ENCODE measurements at regions not wholly inside any gene's neighbourhood (a gene's known extent, or its start where the extent isn't known, plus 50 kb on each side); places are given as distances from the start of the nearest gene placed in this dataset.

DNA sequence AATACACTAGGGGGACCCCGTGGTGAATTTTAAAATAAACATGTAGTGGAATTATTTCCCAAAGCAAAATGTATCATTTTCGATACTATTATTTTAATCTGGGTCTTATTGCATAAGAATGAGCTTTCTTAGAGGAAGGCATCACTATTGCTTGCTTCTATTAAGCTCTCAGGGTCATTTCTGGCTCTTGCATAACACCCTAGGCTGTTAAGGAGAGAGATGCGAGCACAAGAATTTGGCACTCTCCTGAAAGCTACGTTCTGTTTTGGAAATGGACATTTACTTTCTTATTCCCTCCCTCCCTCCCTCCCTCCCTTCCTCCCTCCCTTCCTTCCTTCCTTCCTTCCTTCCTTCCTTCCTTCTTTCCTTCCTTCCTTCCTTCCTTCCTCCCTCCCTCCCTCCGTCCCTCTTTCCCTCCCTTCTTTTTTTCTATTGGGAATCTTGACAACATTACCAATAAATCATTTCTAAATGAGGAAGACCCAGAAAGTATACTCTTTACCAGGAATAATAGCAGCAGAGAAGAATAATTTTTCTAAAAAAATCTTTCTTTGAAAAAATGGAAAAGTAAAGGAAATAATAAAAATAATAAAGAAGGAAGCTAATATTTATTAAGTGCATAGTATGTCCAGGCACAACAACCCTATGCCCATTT is 83.6 kb upstream of the BDNF start:
- no peak for FAIRE-seq
- DNase-seq (ENCODE audit: insufficient read length, low spot score): no peak

- DNase-seq (ENCODE audit: insufficient read length, low spot score) (peak; percentile 22), FAIRE-seq (no peak)
These were observed 76.8 kb upstream of the BDNF start for GRCh38 chr11:27777033-27777432.

GRCh38 chr11:27773884-27774283 is 73.6 kb upstream of the BDNF start:
- FAIRE-seq (no peak), DNase-seq (ENCODE audit: insufficient read length, low spot score) (no peak)

DNA sequence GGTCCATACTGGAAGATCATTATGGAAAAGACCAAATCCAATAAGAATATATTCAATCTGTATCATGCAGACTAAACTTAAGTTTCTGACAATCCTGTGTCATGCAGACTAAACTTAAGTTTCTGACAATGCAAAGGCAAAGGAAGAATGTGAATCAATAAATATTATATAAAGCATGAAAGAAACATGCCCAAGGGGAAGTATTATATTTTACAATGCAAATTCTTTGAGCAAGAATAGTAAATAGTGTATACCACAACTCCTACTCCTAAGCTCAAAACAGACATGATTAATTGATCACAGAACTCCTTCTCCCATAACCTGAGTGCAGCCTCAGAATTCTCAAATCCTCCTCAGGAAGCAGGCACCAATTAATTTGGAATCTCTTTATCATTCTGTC is 71.3 kb upstream of the BDNF start:
- DNase-seq (ENCODE audit: insufficient read length, low spot score): no peak

GRCh38 chr11:27770576-27770975 is 70.3 kb upstream of the BDNF start:
- DNase-seq (ENCODE audit: insufficient read length, low spot score) (peak; percentile 11), FAIRE-seq (peak; percentile 40)

More for the DNA sequence above, 71.3 kb upstream of the BDNF start:
- FAIRE-seq: no peak

DNA sequence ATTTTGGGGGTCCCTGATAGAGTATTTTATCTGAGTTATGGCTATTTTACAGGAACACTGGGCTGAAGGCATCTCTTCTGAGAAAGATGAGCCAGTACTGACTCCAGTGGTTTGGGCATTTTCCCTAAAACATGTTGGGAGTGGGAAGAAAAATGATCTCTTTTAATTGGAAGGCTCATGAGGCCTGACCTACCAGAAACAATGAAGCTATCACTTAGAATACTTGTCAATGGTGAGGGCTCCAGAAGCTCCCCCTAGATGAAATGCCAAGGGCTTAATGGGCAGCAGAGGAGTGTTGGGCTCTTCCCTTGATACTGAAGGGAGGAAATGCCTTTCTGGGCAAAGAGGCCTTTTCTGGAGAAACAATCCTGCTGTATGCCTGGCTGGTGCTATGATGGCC is 63.5 kb upstream of the BDNF start:
- DNase-seq (ENCODE audit: insufficient read length, low spot score) (no peak), FAIRE-seq (no peak)

GRCh38 chr11:27761356-27761755 is 61.1 kb upstream of the BDNF start:
- no peak for FAIRE-seq
- DNase-seq (ENCODE audit: insufficient read length, low spot score): no peak

DNA sequence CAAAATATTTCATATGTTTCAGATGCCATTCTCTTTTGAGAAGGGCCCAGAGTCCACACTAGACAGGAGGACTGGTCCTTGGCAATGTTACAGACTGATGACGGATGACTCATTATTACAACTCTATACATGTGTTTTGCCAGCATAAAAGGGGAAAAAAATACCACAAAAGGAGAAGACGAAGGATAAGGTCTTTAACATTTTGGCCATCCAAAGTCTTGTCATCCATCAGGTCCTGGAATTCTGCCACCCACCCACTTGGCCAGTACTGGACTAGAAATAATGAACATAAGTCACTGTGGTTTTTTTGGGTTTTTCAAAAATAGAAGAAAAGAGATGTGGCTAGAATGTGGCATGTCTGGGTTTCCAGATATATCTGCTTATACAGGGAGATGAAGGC is 57.7 kb upstream of the BDNF start:
- FAIRE-seq: no peak
- DNase-seq (ENCODE audit: insufficient read length, low spot score): peak; percentile 53

DNA sequence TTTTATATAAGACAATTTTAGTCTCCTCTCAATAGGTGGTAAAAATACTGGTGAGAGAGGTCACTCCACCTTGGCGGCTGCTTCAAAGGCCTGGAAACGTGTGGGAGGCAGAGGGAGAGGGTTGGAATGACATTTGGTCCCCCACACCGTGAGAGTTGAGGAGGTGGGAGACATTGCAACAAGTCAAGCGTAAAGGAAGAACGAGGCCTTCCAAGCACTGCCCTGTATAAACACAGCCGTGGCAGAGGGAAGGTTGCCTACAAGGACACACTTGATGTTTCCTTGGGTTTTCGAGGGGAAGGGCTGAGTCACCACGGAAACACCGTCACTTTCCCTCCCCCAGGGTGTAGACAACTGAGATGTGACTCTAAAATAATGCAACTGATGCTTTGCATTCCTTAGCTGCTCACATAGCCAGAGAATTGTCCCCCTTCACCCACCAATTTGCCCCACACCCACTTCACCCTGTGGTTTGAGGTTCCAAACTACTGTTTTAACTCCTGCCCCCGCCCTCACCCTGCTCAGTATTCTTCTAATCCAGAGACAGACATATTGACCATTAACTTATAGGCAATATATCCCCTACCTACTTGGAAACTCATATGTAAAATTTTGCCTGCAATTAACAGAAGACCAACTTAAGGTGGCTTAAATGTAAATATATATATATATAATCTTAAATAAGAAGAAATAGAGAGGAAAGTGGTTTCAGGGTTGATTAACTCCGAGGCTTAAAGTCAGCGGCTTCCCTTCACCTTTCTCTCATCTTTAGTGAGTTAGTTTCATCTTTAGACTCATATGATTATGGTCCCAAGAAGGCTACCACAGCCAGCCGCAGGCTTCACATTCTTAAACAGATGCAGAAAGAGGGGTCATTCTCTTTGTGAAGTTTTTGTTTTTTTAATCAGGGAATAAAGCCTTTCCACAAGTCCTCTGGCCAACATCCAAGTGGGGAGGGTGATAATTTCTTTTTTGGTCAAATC is 54.1 kb upstream of the BDNF start:
- FAIRE-seq: peak; percentile 97
- peak; percentile 42 for DNase-seq (ENCODE audit: insufficient read length, low spot score)
